Gastroesophageal sphincter (tissue), 3 donors: ENCODE measurements at regions not wholly inside any gene's neighbourhood (a gene's known extent, or its start where the extent isn't known, plus 50 kb on each side); places are given as distances from the start of the nearest gene placed in this dataset.

Source experiments
- CTCF ChIP-seq, 4 experiments: fragments of 200-600 bp in 2 of 4; fragments of 450-650 bp in 2 of 4; sonication (generic) in 1 of 4; IDR thresholded peaks; one replicate each; pipeline ENCODE4 v1.5.1; 2017 to 2019; ENCODE audit warnings: antibody characterized with exemption in 4 of 4, mild to moderate bottlenecking in 2 of 4, moderate library complexity in 2 of 4
- EP300 ChIP-seq: sonication (generic); formaldehyde crosslinking; IDR thresholded peaks from one replicate; pipeline ENCODE4 v1.6.1; 2017; ENCODE audit warnings: antibody characterized with exemption, mild to moderate bottlenecking
- POLR2A ChIP-seq, 2 donors: fragments of 450-650 bp; IDR thresholded peaks; one replicate each; pipeline ENCODE4 v1.6.1; 2017; ENCODE audit warnings: antibody characterized with exemption in 2 of 2, mild to moderate bottlenecking in 2 of 2, moderate library complexity in 1 of 2
- POLR2AphosphoS5 ChIP-seq: sonication (generic); formaldehyde crosslinking; IDR thresholded peaks from one replicate; pipeline ENCODE4 v1.6.1; 2017; ENCODE audit warnings: antibody characterized with exemption

DNA sequence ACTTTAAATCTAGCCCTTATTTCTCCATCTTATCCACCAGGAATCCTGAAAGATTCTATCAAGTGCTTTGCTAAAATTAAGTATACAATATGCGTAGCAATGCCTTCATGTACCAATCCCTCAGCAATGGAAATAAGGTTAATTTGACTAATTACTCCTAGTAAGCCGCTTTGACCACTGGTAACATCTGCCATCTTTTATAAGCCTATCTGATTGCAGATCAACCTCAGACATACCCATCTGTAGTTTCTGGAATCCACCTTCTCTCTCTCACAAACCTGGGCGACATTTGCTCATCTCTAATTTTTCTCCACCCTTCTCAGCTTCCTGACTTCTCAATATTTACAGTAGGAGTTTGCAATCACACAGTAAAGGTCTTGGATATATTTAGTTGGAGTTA lies 138.8 kb upstream of the CRHR1 start:
- no peak for TF ChIP-seq CTCF (IDR thresholded peaks at IDR 0.05)
- no peak for TF ChIP-seq POLR2AphosphoS5
- no peak for TF ChIP-seq POLR2A (IDR thresholded peaks at IDR 0.05)
- no peak for TF ChIP-seq EP300
